GM12878 (cell line): ENCODE measurements at regions not wholly inside any gene's neighbourhood (a gene's known extent, or its start where the extent isn't known, plus 50 kb on each side); places are given as distances from the start of the nearest gene placed in this dataset.

Source experiments
- ATAC-seq: fragments of 200-7000 bp; cut with Tn5 transposase; 3 replicates; pipeline ENCODE4 v1.9.1; 2020; ENCODE audit warnings: mild to moderate bottlenecking, moderate library complexity
- BruUV-seq: library from RNA; stranded (reverse); fragments of 400-500 nt; replicated peaks from 2 replicates; lab custom pipeline; 2021; lab: Mats Ljungman, UMichigan
- CTCF ChIA-PET: fragments of 300-600 bp; sonication (Branson Sonifier 250); formaldehyde crosslinking; extraction: SDS; loops from one replicate; lab custom pipeline; 2021; ENCODE audit warnings: inconsistent platforms; lab: Yijun Ruan, JAX
- POLR2A ChIA-PET: fragments of 350-600 bp; formaldehyde crosslinking; extraction: SDS; loops from one replicate; lab custom pipeline; 2021; ENCODE audit warnings: inconsistent platforms; lab: Charles Lee
- RAD21 ChIA-PET: fragments of 300-600 bp; sonication (Branson Sonifier 250); formaldehyde crosslinking; loops from one replicate; lab custom pipeline; 2023; ENCODE audit warnings: antibody characterized with exemption; ENCODE audit not compliant: unreplicated experiment; lab: Charles Lee
- SMC1A ChIA-PET: fragments of 300-600 bp; sonication (Branson Sonifier 250); formaldehyde crosslinking; loops from one replicate; lab custom pipeline; 2023; ENCODE audit not compliant: unreplicated experiment, uncharacterized antibody; lab: Charles Lee
- DNase-seq: peaks from one replicate; pipeline ENCODE4 v3.0.0-alpha.2; 2011; ENCODE audit warnings: low read depth, low spot score
- FAIRE-seq: peaks from 3 replicates; lab custom pipeline; 2011; peaks lifted over from hg19 to GRCh38; lab: Jason Lieb, UNC
- H2AFZ ChIP-seq: 2 replicates; pipeline ENCODE4 v1.6.0; 2011; ENCODE audit warnings: low read depth, low read length, control low read depth; ENCODE audit not compliant: control insufficient read depth
- H3K27ac ChIP-seq: 2 replicates; pipeline ENCODE4 v1.5.1; 2011; ENCODE audit warnings: control low read depth; ENCODE audit not compliant: control insufficient read depth, insufficient read depth
- H3K27me3 ChIP-seq, 2 experiments: replicated peaks in 1 of 2; 2 replicates each; pipeline versions ENCODE4 v1.6.0 to v1.6.1; 2011; ENCODE audit warnings: low read length in 1 of 2; ENCODE audit not compliant: control insufficient read depth in 2 of 2, insufficient read depth in 2 of 2
- H3K36me3 ChIP-seq, 2 experiments: 2 replicates each; pipeline ENCODE4 v1.5.1; 2011; ENCODE audit warnings: low read length in 1 of 2; ENCODE audit not compliant: control insufficient read depth in 2 of 2, insufficient read depth in 2 of 2
- H3K4me1 ChIP-seq: 2 replicates; pipeline ENCODE4 v1.6.1; 2011; ENCODE audit warnings: mild to moderate bottlenecking, low read length, moderate library complexity, mixed read lengths; ENCODE audit not compliant: control insufficient read depth, insufficient read depth
- H3K4me2 ChIP-seq: 2 replicates; pipeline ENCODE4 v1.6.0; 2011; ENCODE audit warnings: control low read depth; ENCODE audit not compliant: control insufficient read depth, insufficient read depth
- H3K4me3 ChIP-seq: fragments of 200-600 bp; sonication (generic); 2 replicates; pipeline ENCODE4 v1.5.1; 2016
- H3K79me2 ChIP-seq: 2 replicates; pipeline ENCODE4 v1.6.0; 2011; ENCODE audit warnings: low read length; ENCODE audit not compliant: control insufficient read depth, insufficient read depth
- H3K9ac ChIP-seq: 2 replicates; pipeline ENCODE4 v1.8.0; 2011; ENCODE audit warnings: low read length, control low read depth, mixed read lengths; ENCODE audit not compliant: control insufficient read depth, insufficient read depth
- H3K9me3 ChIP-seq: replicated peaks from 3 replicates; pipeline ENCODE4 v1.5.1; 2011; ENCODE audit warnings: mild to moderate bottlenecking, low read length; ENCODE audit not compliant: control insufficient read depth, insufficient read depth
- H4K20me1 ChIP-seq: 2 replicates; pipeline ENCODE4 v1.6.0; 2011; ENCODE audit not compliant: control insufficient read depth, insufficient read depth
- BCL3 ChIP-seq: IDR thresholded peaks from 2 replicates; pipeline ENCODE4 v1.6.1; 2011; ENCODE audit warnings: borderline replicate concordance, low read depth, mild to moderate bottlenecking, moderate library complexity, low read length; ENCODE audit not compliant: insufficient read depth, poor library complexity, severe bottlenecking
- IRF4 ChIP-seq: IDR thresholded peaks from 2 replicates; pipeline ENCODE4 v1.6.1; 2011; ENCODE audit warnings: low read depth, low read length
- JUND ChIP-seq: IDR thresholded peaks from 2 replicates; pipeline ENCODE4 v1.6.1; 2012; ENCODE audit warnings: low read depth, mild to moderate bottlenecking, low read length, improper control_type of control experiment, moderate library complexity
- KLF5 ChIP-seq: fragments of 450-650 bp; IDR thresholded peaks from 2 replicates; pipeline ENCODE4 v1.6.1; 2014; ENCODE audit warnings: mild to moderate bottlenecking; ENCODE audit not compliant: partially characterized antibody
- NFXL1 ChIP-seq: fragments of 450-650 bp; IDR thresholded peaks from 2 replicates; pipeline ENCODE4 v1.6.1; 2017; ENCODE audit warnings: antibody characterized with exemption, mild to moderate bottlenecking, borderline replicate concordance
- SRF ChIP-seq, 2 experiments: IDR thresholded peaks; 2 replicates each; pipeline ENCODE4 v1.6.1; 2011; ENCODE audit warnings: low read depth in 2 of 2, low read length in 2 of 2, mild to moderate bottlenecking in 1 of 2, moderate library complexity in 1 of 2
- ZNF622 ChIP-seq: fragments of 450-650 bp; IDR thresholded peaks from 2 replicates; pipeline ENCODE4 v1.6.1; 2017; ENCODE audit warnings: mild to moderate bottlenecking, inconsistent platforms
- WGBS: methylation state at CpG from one replicate; pipeline ENCODE4 v1.1.6; 2016; ENCODE audit warnings: low lambda C conversion rate; ENCODE audit not compliant: insufficient replicate concordance, insufficient coverage; ENCODE audit errors: missing lambda C conversion rate; 5-methylcytosine and 5-hydroxymethylcytosine counted together
- in situ Hi-C: fragments of 300-500 bp; cut with MboI; formaldehyde crosslinking; loops from 9 replicates; pipeline ENCODE4 v1.14.3; 2018; ENCODE audit warnings: mixed read lengths
- intact Hi-C: fragments of 100-400 bp; cut with micrococcal nuclease; formaldehyde crosslinking; loops from one replicate; pipeline ENCODE4 v1.14.2; 2022; ENCODE audit not compliant: unreplicated experiment
- TF ChIP-seq, protein P1 (sequence below): fragments of 450-650 bp; IDR thresholded peaks from 2 replicates; pipeline ENCODE4 v1.6.1; 2017; ENCODE audit warnings: mild to moderate bottlenecking, low read depth, inconsistent platforms; ENCODE audit not compliant: poor library complexity, severe bottlenecking

DNA sequence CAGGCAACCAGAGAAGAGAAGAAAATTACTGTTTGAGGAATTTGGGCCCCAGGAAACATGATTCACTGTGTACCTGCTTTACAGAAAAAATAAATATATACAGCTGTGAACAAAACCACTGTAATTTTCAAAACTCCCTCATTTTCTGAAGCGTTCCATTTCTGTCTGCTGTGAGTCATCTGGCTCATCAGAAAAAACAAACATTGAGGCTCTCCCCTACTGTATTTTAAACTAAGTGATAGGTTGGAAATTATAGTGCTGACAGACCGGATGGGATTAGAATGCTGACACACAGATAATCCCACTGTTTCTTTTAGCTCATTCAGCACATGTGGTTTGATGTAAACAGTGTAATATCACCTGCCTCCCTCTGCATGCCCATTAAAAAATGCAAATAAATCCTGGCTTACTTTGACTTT, 847.0 kb downstream of the TRIML1 start:
- RAD21 ChIA-PET = no interaction called here
- TF ChIP-seq ZNF622 = no peak
- no peak for TF ChIP-seq KLF5
- TF ChIP-seq BCL3 = no peak
- TF ChIP-seq, protein P1, sequence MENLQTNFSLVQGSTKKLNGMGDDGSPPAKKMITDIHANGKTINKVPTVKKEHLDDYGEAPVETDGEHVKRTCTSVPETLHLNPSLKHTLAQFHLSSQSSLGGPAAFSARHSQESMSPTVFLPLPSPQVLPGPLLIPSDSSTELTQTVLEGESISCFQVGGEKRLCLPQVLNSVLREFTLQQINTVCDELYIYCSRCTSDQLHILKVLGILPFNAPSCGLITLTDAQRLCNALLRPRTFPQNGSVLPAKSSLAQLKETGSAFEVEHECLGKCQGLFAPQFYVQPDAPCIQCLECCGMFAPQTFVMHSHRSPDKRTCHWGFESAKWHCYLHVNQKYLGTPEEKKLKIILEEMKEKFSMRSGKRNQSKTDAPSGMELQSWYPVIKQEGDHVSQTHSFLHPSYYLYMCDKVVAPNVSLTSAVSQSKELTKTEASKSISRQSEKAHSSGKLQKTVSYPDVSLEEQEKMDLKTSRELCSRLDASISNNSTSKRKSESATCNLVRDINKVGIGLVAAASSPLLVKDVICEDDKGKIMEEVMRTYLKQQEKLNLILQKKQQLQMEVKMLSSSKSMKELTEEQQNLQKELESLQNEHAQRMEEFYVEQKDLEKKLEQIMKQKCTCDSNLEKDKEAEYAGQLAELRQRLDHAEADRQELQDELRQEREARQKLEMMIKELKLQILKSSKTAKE = no peak
- TF ChIP-seq SRF (IDR thresholded peaks at IDR 0.05; ENCODE audit: low read depth in 2 of 2, low read length in 2 of 2) = no peak
- TF ChIP-seq NFXL1 = no peak
- no peak for TF ChIP-seq IRF4
- TF ChIP-seq JUND = no peak
- Histone ChIP-seq H3K9me3 (no peaks in the 10 kb centered on the region), H3K27me3 (no peaks in the 10 kb centered on the region), H3K4me2 (no peak overlapping the region), H3K79me2 (no peaks in the 10 kb centered on the region), H3K4me3 (no peak overlapping the region), H3K36me3 (no peaks in the 10 kb centered on the region), H3K27ac (no peak overlapping the region), H3K9ac (no peak overlapping the region), H4K20me1 (no peaks in the 10 kb centered on the region), H3K4me1 (no peaks in the 10 kb centered on the region), H2AFZ (no peak overlapping the region)
- POLR2A ChIA-PET = no interaction called here
- WGBS = 22% methylated on average over 2 of the region's 2 CpGs
- DNase-seq = no peak
- SMC1A ChIA-PET = no interaction called here
- BruUV-seq = no TSS peak
- intact Hi-C loops = no loop called here
- ATAC-seq = no peak
- in situ Hi-C loops = no loop called here
- no peak for FAIRE-seq
- CTCF ChIA-PET = no interaction called here
